Ectodermal cell (in vitro differentiated cells): ENCODE measurements at regions not wholly inside any gene's neighbourhood (a gene's known extent, or its start where the extent isn't known, plus 50 kb on each side); places are given as distances from the start of the nearest gene placed in this dataset.

Experiments used
- H3K27ac ChIP-seq: 2 replicates; pipeline ENCODE4 v1.7.0; 2013; ENCODE audit warnings: mild to moderate bottlenecking, low read depth, low read length; ENCODE audit not compliant: insufficient read depth, poor library complexity, severe bottlenecking
- H3K27me3 ChIP-seq: 2 replicates; pipeline ENCODE4 v1.7.0; 2013; ENCODE audit warnings: mild to moderate bottlenecking, low read length; ENCODE audit not compliant: insufficient read depth, control insufficient read depth, poor library complexity, severe bottlenecking
- H3K36me3 ChIP-seq: one replicate; pipeline ENCODE4 v1.7.0; 2013; ENCODE audit warnings: low read length; ENCODE audit not compliant: control insufficient read depth, insufficient read depth
- H3K4me1 ChIP-seq: one replicate; pipeline ENCODE4 v1.7.0; 2013; ENCODE audit warnings: low read length; ENCODE audit not compliant: control insufficient read depth, insufficient read depth
- H3K4me3 ChIP-seq: 2 replicates; pipeline ENCODE4 v1.7.0; 2013; ENCODE audit warnings: low read depth, low read length, control low read depth; ENCODE audit not compliant: insufficient read depth
- H3K9me3 ChIP-seq: 2 replicates; pipeline ENCODE4 v1.7.0; 2013; ENCODE audit warnings: mild to moderate bottlenecking, low read length, moderate library complexity; ENCODE audit not compliant: control insufficient read depth
- WGBS, 2 experiments: methylation state at CpG; one replicate each; pipeline ENCODE4 v1.1.7; 2013; ENCODE audit warnings: missing lambda C conversion rate in 2 of 2; 5-methylcytosine and 5-hydroxymethylcytosine counted together

GRCh38 chr11:113556036-113556435, 80.8 kb upstream of the DRD2 start:
- H3K36me3 ChIP-seq = no peaks in the 10 kb centered on the region
- no peak overlapping the region for H3K27ac ChIP-seq
- WGBS, 2 experiments = 85 to 92% methylated on average over 3 of the region's 3 CpGs

GRCh38 chr11:113555071-113555619, 79.9 kb upstream of the DRD2 start:
- Histone ChIP-seq H3K9me3 (no peaks in the 10 kb centered on the region), H3K4me1 (no peaks in the 10 kb centered on the region), H3K4me3 (no peak overlapping the region), H3K27ac (no peak overlapping the region), H3K27me3 (peaks cover 3% of the 10 kb centered on the region), H3K36me3 (no peaks in the 10 kb centered on the region)
- 69 to 78% methylated on average over 2 of the region's 2 CpGs for WGBS, 2 experiments

More at GRCh38 chr11:113556036-113556435, 80.8 kb upstream of the DRD2 start:
- peaks cover 3% of the 10 kb centered on the region for H3K27me3 ChIP-seq
- no peak overlapping the region for H3K4me3 ChIP-seq
- H3K9me3 ChIP-seq = no peaks in the 10 kb centered on the region
- no peaks in the 10 kb centered on the region for H3K4me1 ChIP-seq

- no peaks in the 10 kb centered on the region for H3K4me1 ChIP-seq
- H3K4me3 ChIP-seq = no peak overlapping the region
- 65 to 71% methylated on average over 3 of the region's 3 CpGs for WGBS, 2 experiments
- H3K27me3 ChIP-seq = peaks cover 3% of the 10 kb centered on the region
- no peaks in the 10 kb centered on the region for H3K9me3 ChIP-seq
- H3K36me3 ChIP-seq = no peaks in the 10 kb centered on the region
- no peak overlapping the region for H3K27ac ChIP-seq
Observed at GRCh38 chr11:113554526-113554925, 79.3 kb upstream of the DRD2 start.

- H3K36me3 ChIP-seq = no peaks in the 10 kb centered on the region
- H3K4me3 ChIP-seq = no peak overlapping the region
- H3K9me3 ChIP-seq = no peaks in the 10 kb centered on the region
- 46 to 87% methylated on average over 1 to 2 of the region's 2 CpGs for WGBS, 2 experiments
- peaks cover 3% of the 10 kb centered on the region for H3K27me3 ChIP-seq
- no peaks in the 10 kb centered on the region for H3K4me1 ChIP-seq
- no peak overlapping the region for H3K27ac ChIP-seq
Observed at GRCh38 chr11:113553915-113554314, 78.7 kb upstream of the DRD2 start.

GRCh38 chr11:113553235-113553634, 78.0 kb upstream of the DRD2 start:
- WGBS, 2 experiments = 32 to 38% methylated on average over 8 of the region's 8 CpGs
- H3K27ac ChIP-seq = no peak overlapping the region
- peaks cover 3% of the 10 kb centered on the region for H3K27me3 ChIP-seq
- H3K36me3 ChIP-seq = no peaks in the 10 kb centered on the region
- H3K4me1 ChIP-seq = no peaks in the 10 kb centered on the region
- no peaks in the 10 kb centered on the region for H3K9me3 ChIP-seq
- no peak overlapping the region for H3K4me3 ChIP-seq

- no peaks in the 10 kb centered on the region for H3K4me1 ChIP-seq
- WGBS, 2 experiments = 96 to 100% methylated on average over 1 to 2 of the region's 2 CpGs
- H3K27me3 ChIP-seq = peaks cover 3% of the 10 kb centered on the region
- H3K4me3 ChIP-seq = no peak overlapping the region
- no peaks in the 10 kb centered on the region for H3K36me3 ChIP-seq
- H3K9me3 ChIP-seq = no peaks in the 10 kb centered on the region
- H3K27ac ChIP-seq = no peak overlapping the region
Observed at GRCh38 chr11:113552271-113552670, 77.1 kb upstream of the DRD2 start.

GRCh38 chr11:113551645-113552044, 76.4 kb upstream of the DRD2 start:
- peaks cover 3% of the 10 kb centered on the region for H3K27me3 ChIP-seq
- H3K27ac ChIP-seq = no peak overlapping the region
- no peaks in the 10 kb centered on the region for H3K36me3 ChIP-seq
- H3K9me3 ChIP-seq = no peaks in the 10 kb centered on the region
- WGBS, 2 experiments = 95 to 96% methylated on average over 3 to 4 of the region's 4 CpGs
- H3K4me3 ChIP-seq = no peak overlapping the region
- no peaks in the 10 kb centered on the region for H3K4me1 ChIP-seq

GRCh38 chr11:113549611-113550578, 74.7 kb upstream of the DRD2 start:
- Histone ChIP-seq H3K36me3 (no peaks in the 10 kb centered on the region), H3K27ac (no peak overlapping the region), H3K27me3 (peaks cover 3% of the 10 kb centered on the region), H3K4me1 (no peaks in the 10 kb centered on the region), H3K9me3 (no peaks in the 10 kb centered on the region), H3K4me3 (no peak overlapping the region)
- 85 to 86% methylated on average over 5 of the region's 6 CpGs for WGBS, 2 experiments

- H3K4me3 ChIP-seq = no peak overlapping the region
- WGBS, 2 experiments = 95 to 100% methylated on average over 1 to 3 of the region's 3 CpGs
- H3K27ac ChIP-seq = no peak overlapping the region
Observed at GRCh38 chr11:113549061-113549460, 73.9 kb upstream of the DRD2 start.

GRCh38 chr11:113547739-113548138, 72.5 kb upstream of the DRD2 start:
- 80 to 88% methylated on average over 4 of the region's 4 CpGs for WGBS, 2 experiments
- Histone ChIP-seq H3K27me3 (peaks cover 3% of the 10 kb centered on the region), H3K36me3 (no peaks in the 10 kb centered on the region), H3K9me3 (no peaks in the 10 kb centered on the region), H3K4me1 (no peaks in the 10 kb centered on the region), H3K27ac (no peak overlapping the region), H3K4me3 (no peak overlapping the region)

More at GRCh38 chr11:113549061-113549460, 73.9 kb upstream of the DRD2 start:
- H3K36me3 ChIP-seq = no peaks in the 10 kb centered on the region
- no peaks in the 10 kb centered on the region for H3K4me1 ChIP-seq
- no peaks in the 10 kb centered on the region for H3K9me3 ChIP-seq
- peaks cover 3% of the 10 kb centered on the region for H3K27me3 ChIP-seq
